H9 (cell line): ENCODE measurements at regions not wholly inside any gene's neighbourhood (a gene's known extent, or its start where the extent isn't known, plus 50 kb on each side); places are given as distances from the start of the nearest gene placed in this dataset.

Source experiments
- DNase-seq: peaks from one replicate; pipeline ENCODE4 v3.0.0-alpha.2; 2017
- H2AFZ ChIP-seq: one replicate; pipeline ENCODE4 v1.6.1; 2013; ENCODE audit warnings: mild to moderate bottlenecking, low read length, control low read depth, moderate library complexity
- H2AK5ac ChIP-seq: 2 replicates; pipeline ENCODE4 v1.6.1; 2013; ENCODE audit warnings: low read length, control low read depth, mixed read lengths; ENCODE audit not compliant: insufficient read length
- H2BK120ac ChIP-seq: one replicate; pipeline ENCODE4 v1.6.1; 2013; ENCODE audit warnings: low read depth, mild to moderate bottlenecking, low read length, control low read depth, inconsistent platforms; ENCODE audit not compliant: poor library complexity, severe bottlenecking
- H2BK12ac ChIP-seq: 2 replicates; pipeline ENCODE4 v1.6.1; 2013; ENCODE audit warnings: low read length, control low read depth, mixed read lengths, low read depth; ENCODE audit not compliant: insufficient read length
- H2BK15ac ChIP-seq: 2 replicates; pipeline ENCODE4 v1.6.1; 2013; ENCODE audit warnings: low read depth, low read length, control low read depth
- H2BK20ac ChIP-seq: one replicate; pipeline ENCODE4 v1.6.1; 2013; ENCODE audit warnings: low read depth, mild to moderate bottlenecking, low read length, control low read depth, inconsistent platforms; ENCODE audit not compliant: poor library complexity, severe bottlenecking
- H2BK5ac ChIP-seq: 2 replicates; pipeline ENCODE4 v1.6.1; 2013; ENCODE audit warnings: low read length, control low read depth, mixed read lengths; ENCODE audit not compliant: insufficient read length
- H3K14ac ChIP-seq: 2 replicates; pipeline ENCODE4 v1.6.1; 2013; ENCODE audit warnings: low read length, control low read depth; ENCODE audit not compliant: insufficient read depth
- H3K18ac ChIP-seq: 2 replicates; pipeline ENCODE4 v1.6.1; 2013; ENCODE audit warnings: low read depth, mild to moderate bottlenecking, mixed read lengths, low read length, control low read depth; ENCODE audit not compliant: insufficient read length
- H3K23ac ChIP-seq: 2 replicates; pipeline ENCODE4 v1.6.1; 2013; ENCODE audit warnings: low read length, control low read depth, mixed read lengths, low read depth; ENCODE audit not compliant: insufficient read length
- H3K23me2 ChIP-seq: 2 replicates; pipeline ENCODE4 v1.6.1; 2013; ENCODE audit warnings: low read depth, mild to moderate bottlenecking, mixed read lengths, low read length, control low read depth; ENCODE audit not compliant: insufficient read length, poor library complexity, severe bottlenecking
- H3K27ac ChIP-seq: 2 replicates; pipeline ENCODE4 v1.5.1; 2013; ENCODE audit warnings: low read length, control low read depth, mixed read lengths, low read depth; ENCODE audit not compliant: insufficient read length
- H3K27me3 ChIP-seq: 2 replicates; pipeline ENCODE4 v1.6.1; 2013; ENCODE audit warnings: low read length, control low read depth, inconsistent platforms; ENCODE audit not compliant: insufficient read depth
- H3K4ac ChIP-seq: 2 replicates; pipeline ENCODE4 v1.6.1; 2013; ENCODE audit warnings: low read depth, mild to moderate bottlenecking, control low read depth, inconsistent platforms, low read length, moderate library complexity
- H3K4me1 ChIP-seq: 2 replicates; pipeline ENCODE4 v1.6.1; 2013; ENCODE audit warnings: low read length, control low read depth, inconsistent platforms; ENCODE audit not compliant: insufficient read depth
- H3K4me2 ChIP-seq: 2 replicates; pipeline ENCODE4 v1.6.1; 2013; ENCODE audit warnings: low read length, control low read depth, mixed read lengths; ENCODE audit not compliant: insufficient read length, insufficient read depth
- H3K56ac ChIP-seq: 2 replicates; pipeline ENCODE4 v1.6.1; 2013; ENCODE audit warnings: low read depth, mild to moderate bottlenecking, mixed read lengths, low read length, control low read depth; ENCODE audit not compliant: insufficient read length
- H3K79me1 ChIP-seq: 2 replicates; pipeline ENCODE4 v1.6.1; 2013; ENCODE audit warnings: low read depth, mild to moderate bottlenecking, moderate library complexity, low read length, control low read depth, inconsistent platforms; ENCODE audit not compliant: insufficient read depth, poor library complexity, severe bottlenecking
- H3K79me2 ChIP-seq: 2 replicates; pipeline ENCODE4 v1.6.1; 2013; ENCODE audit warnings: low read length, control low read depth, inconsistent platforms; ENCODE audit not compliant: insufficient read depth
- H3K9ac ChIP-seq: 2 replicates; pipeline ENCODE4 v1.6.1; 2013; ENCODE audit warnings: low read length, control low read depth, mixed read lengths; ENCODE audit not compliant: insufficient read length; ENCODE audit errors: extremely low read depth
- H3K9me3 ChIP-seq: one replicate; pipeline ENCODE4 v1.6.1; 2013; ENCODE audit warnings: low read depth, low read length, inconsistent platforms; ENCODE audit not compliant: control insufficient read depth
- H3T11ph ChIP-seq: one replicate; pipeline ENCODE4 v1.6.1; 2013; ENCODE audit warnings: mild to moderate bottlenecking, low read length, control low read depth, inconsistent platforms
- H4K20me1 ChIP-seq: one replicate; pipeline ENCODE4 v1.6.1; 2013; ENCODE audit not compliant: control insufficient read depth, insufficient read length, insufficient read depth
- H4K5ac ChIP-seq: 2 replicates; pipeline ENCODE4 v1.6.1; 2013; ENCODE audit warnings: low read depth, mild to moderate bottlenecking, mixed read lengths, low read length, control low read depth; ENCODE audit not compliant: insufficient read length
- H4K8ac ChIP-seq: replicated peaks from 2 replicates; pipeline ENCODE4 v1.6.1; 2013; ENCODE audit warnings: low read length, control low read depth, mixed read lengths, low read depth; ENCODE audit not compliant: insufficient read length
- H4K91ac ChIP-seq: 2 replicates; pipeline ENCODE4 v1.6.1; 2013; ENCODE audit warnings: low read depth, mild to moderate bottlenecking, moderate library complexity, mixed read lengths, low read length, control low read depth; ENCODE audit not compliant: insufficient read length
- H3K27ac Mint-ChIP-seq, 3 experiments: 2 replicates in 2 of 3; 3 replicates in 1 of 3; pipeline ENCODE4 v1.8.0; 2020 to 2021; ENCODE audit warnings: mixed read lengths in 3 of 3, mild to moderate bottlenecking in 1 of 3, moderate library complexity in 1 of 3
- H3K27me3 Mint-ChIP-seq: 2 replicates; pipeline ENCODE4 v1.8.0; 2021; ENCODE audit warnings: low read depth, mild to moderate bottlenecking, moderate library complexity, mixed read lengths
- H3K36me3 Mint-ChIP-seq, 3 experiments: 2 replicates in 2 of 3; 3 replicates in 1 of 3; pipeline ENCODE4 v1.8.0; 2020 to 2021; ENCODE audit warnings: low read depth in 3 of 3, mixed read lengths in 3 of 3; ENCODE audit not compliant: insufficient read depth in 1 of 3
- H3K4me1 Mint-ChIP-seq, 2 experiments: 2 replicates each; pipeline ENCODE4 v1.8.0; 2020; ENCODE audit warnings: mixed read lengths in 2 of 2
- H3K4me3 Mint-ChIP-seq, 2 experiments: 2 replicates in 1 of 2; 3 replicates in 1 of 2; pipeline ENCODE4 v1.8.0; 2020 to 2021; ENCODE audit warnings: mild to moderate bottlenecking in 2 of 2, mixed read lengths in 2 of 2, moderate library complexity in 1 of 2
- H3K9me3 Mint-ChIP-seq, 2 experiments: 2 replicates in 1 of 2; 3 replicates in 1 of 2; pipeline ENCODE4 v1.8.0; 2020; ENCODE audit warnings: mild to moderate bottlenecking in 2 of 2, mixed read lengths in 2 of 2, moderate library complexity in 1 of 2
- CTCF ChIP-seq: fragments of 200-600 bp; sonication (generic); conservative IDR thresholded peaks from 3 replicates; pipeline ENCODE4 v1.8.0; 2021; ENCODE audit warnings: antibody characterized with exemption, mild to moderate bottlenecking

- no peaks in the 10 kb centered on the region for H3K79me1 ChIP-seq
- no peak overlapping the region for H3K9ac ChIP-seq
- H3K27ac ChIP-seq: no peak overlapping the region
- no peak overlapping the region for H2BK20ac ChIP-seq
- H3K27me3 ChIP-seq: no peaks in the 10 kb centered on the region
- H3K23me2 ChIP-seq: no peaks in the 10 kb centered on the region
- H4K20me1 ChIP-seq: no peaks in the 10 kb centered on the region
- TF ChIP-seq CTCF: no peak
- H3K79me2 ChIP-seq: no peaks in the 10 kb centered on the region
- no peak overlapping the region for H4K91ac ChIP-seq
- Mint-ChIP-seq H3K4me1 (peaks cover 5 to 9% of the 10 kb centered on the region in 2 experiments), H3K27me3 (no peaks in the 10 kb centered on the region), H3K36me3 (peaks cover 0 to 2% (median 0%) of the 10 kb centered on the region in 3 experiments; a peak in 1 of 7 replicates), H3K27ac (no peak overlapping the region), H3K4me3 (no peak overlapping the region), H3K9me3 (no peaks in the 10 kb centered on the region)
- no peaks in the 10 kb centered on the region for H3K4me1 ChIP-seq
- no peak overlapping the region for H3K4ac ChIP-seq
- H2BK15ac ChIP-seq: no peak overlapping the region
- no peak overlapping the region for H3T11ph ChIP-seq
- H2BK12ac ChIP-seq: no peak overlapping the region
- no peak overlapping the region for H3K14ac ChIP-seq
- H3K23ac ChIP-seq: no peak overlapping the region
- H2BK5ac ChIP-seq: no peak overlapping the region
- H3K18ac ChIP-seq: no peak overlapping the region
- no peak overlapping the region for H2AFZ ChIP-seq
- no peak overlapping the region for H2BK120ac ChIP-seq
- no peak overlapping the region for H3K56ac ChIP-seq
- no peak for DNase-seq
- H3K9me3 ChIP-seq: no peaks in the 10 kb centered on the region
- H2AK5ac ChIP-seq: no peak overlapping the region
- H4K5ac ChIP-seq: no peak overlapping the region
- H3K4me2 ChIP-seq: no peak overlapping the region
- H4K8ac ChIP-seq: no peak overlapping the region
These were observed 180.4 kb downstream of the TMEM26 start for GRCh38 chr10:61272781-61273180.
